ENCODE measurements at regions not wholly inside any gene's neighbourhood (a gene's known extent, or its start where the extent isn't known, plus 50 kb on each side); places are given as distances from the start of the nearest gene placed in this dataset.

GRCh38 chr3:194536871-194537637, 50.3 kb upstream of the ATP13A3 start:
- ATAC-seq = peak; percentile 41 to 74
- no peak for DNase-seq
- intact Hi-C loops (cut with DNase I) = no loop called here

Data from left cardiac atrium (tissue), 4 donors.